ENCODE measurements at regions not wholly inside any gene's neighbourhood (a gene's known extent, or its start where the extent isn't known, plus 50 kb on each side); places are given as distances from the start of the nearest gene placed in this dataset.
"Not testable (repeated sequence)": the region's sequence is repeated elsewhere in the genome, so short reads cannot be mapped to it uniquely, and the experiment has no call there.

DNA sequence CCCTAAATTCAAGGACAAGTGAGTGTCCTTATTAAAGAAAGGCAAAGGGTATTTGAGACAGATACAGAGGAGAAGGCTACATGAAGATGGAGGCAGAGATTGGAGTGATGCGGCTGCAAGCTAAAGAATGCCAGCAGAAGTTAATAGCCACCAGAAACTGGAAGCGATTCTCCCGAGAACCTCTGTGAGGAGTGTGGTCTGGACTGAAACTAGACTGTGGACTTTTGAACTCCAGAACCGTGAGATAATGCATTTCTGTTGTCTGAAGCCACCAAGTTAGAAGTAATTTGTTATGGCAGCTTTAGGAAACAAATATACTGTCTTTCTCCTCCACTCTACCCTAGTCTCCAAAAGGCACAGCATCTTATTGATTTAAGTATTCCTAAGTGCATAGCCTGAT lies 80.3 kb upstream of the CREB5 start:
- H3K36me3 Mint-ChIP-seq (ENCODE audit: low read depth, unreplicated experiment), result no peaks in the 10 kb centered on the region
- no peak overlapping the region for H3K27ac Mint-ChIP-seq (ENCODE audit: unreplicated experiment)
- no peak for DNase-seq (ENCODE audit: low spot score)
- H3K27me3 Mint-ChIP-seq (ENCODE audit: unreplicated experiment), result no peaks in the 10 kb centered on the region
- H3K9me3 Mint-ChIP-seq (ENCODE audit: unreplicated experiment), result no peaks in the 10 kb centered on the region
- no peak overlapping the region for H3K4me3 Mint-ChIP-seq (ENCODE audit: unreplicated experiment)
- no peaks in the 10 kb centered on the region for H3K4me1 Mint-ChIP-seq (ENCODE audit: unreplicated experiment)
- TF ChIP-seq, protein P1, sequence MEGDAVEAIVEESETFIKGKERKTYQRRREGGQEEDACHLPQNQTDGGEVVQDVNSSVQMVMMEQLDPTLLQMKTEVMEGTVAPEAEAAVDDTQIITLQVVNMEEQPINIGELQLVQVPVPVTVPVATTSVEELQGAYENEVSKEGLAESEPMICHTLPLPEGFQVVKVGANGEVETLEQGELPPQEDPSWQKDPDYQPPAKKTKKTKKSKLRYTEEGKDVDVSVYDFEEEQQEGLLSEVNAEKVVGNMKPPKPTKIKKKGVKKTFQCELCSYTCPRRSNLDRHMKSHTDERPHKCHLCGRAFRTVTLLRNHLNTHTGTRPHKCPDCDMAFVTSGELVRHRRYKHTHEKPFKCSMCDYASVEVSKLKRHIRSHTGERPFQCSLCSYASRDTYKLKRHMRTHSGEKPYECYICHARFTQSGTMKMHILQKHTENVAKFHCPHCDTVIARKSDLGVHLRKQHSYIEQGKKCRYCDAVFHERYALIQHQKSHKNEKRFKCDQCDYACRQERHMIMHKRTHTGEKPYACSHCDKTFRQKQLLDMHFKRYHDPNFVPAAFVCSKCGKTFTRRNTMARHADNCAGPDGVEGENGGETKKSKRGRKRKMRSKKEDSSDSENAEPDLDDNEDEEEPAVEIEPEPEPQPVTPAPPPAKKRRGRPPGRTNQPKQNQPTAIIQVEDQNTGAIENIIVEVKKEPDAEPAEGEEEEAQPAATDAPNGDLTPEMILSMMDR (IDR thresholded peaks at IDR 0.05; ENCODE audit: unreplicated experiment), result no peak

DNA sequence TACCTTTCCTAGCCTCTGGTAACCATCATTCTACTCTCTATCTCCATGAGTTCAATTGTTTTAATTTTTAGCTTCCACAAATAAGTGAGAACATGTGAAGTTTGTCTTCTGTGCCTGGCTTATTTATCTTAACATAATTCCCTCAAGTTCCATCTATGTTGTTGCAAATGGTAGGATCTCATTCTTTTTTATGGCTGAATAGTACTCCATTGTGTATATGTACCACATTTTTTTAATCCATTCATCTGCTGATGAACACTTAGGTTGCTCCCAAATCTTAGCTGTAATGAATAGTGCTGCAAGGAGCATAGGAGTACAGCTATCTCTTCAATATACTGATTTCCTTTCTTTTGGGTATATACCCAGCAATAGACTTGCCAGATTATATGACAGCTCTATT lies 78.8 kb upstream of the CREB5 start:
- not testable (repeated sequence) for H3K36me3 Mint-ChIP-seq (ENCODE audit: low read depth, unreplicated experiment); H3K9me3 Mint-ChIP-seq (ENCODE audit: unreplicated experiment); H3K4me3 Mint-ChIP-seq (ENCODE audit: unreplicated experiment); H3K4me1 Mint-ChIP-seq (ENCODE audit: unreplicated experiment); H3K27ac Mint-ChIP-seq (ENCODE audit: unreplicated experiment); DNase-seq (ENCODE audit: low spot score); H3K27me3 Mint-ChIP-seq (ENCODE audit: unreplicated experiment)

DNA sequence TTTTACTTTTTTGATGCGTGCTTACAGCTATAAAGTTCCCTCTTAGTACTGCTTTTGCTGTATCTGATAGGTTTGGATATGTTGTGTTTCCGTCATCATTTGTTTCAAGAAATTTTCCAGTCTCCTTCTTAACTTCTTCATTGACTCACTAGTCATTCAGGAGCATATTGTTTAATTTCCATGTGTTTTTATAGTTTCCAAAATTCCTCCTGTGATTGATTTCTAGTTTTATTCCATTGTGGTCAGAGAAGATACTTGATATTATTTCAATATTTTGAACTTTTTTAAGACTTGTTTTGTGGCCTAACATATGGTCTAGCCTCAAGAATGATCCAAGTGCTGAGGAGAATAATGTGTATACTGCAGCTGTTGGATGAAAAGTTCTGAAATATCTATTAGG lies 75.5 kb upstream of the CREB5 start:
- Mint-ChIP-seq H3K27ac (ENCODE audit: unreplicated experiment) (no peak overlapping the region), H3K4me3 (ENCODE audit: unreplicated experiment) (no peak overlapping the region), H3K36me3 (ENCODE audit: low read depth, unreplicated experiment) (no peaks in the 10 kb centered on the region), H3K27me3 (ENCODE audit: unreplicated experiment) (peaks cover 2% of the 10 kb centered on the region), H3K4me1 (ENCODE audit: unreplicated experiment) (no peaks in the 10 kb centered on the region), H3K9me3 (ENCODE audit: unreplicated experiment) (no peaks in the 10 kb centered on the region)
- no peak for DNase-seq (ENCODE audit: low spot score)
- TF ChIP-seq, protein P1 (IDR thresholded peaks at IDR 0.05; ENCODE audit: unreplicated experiment), result no peak

DNA sequence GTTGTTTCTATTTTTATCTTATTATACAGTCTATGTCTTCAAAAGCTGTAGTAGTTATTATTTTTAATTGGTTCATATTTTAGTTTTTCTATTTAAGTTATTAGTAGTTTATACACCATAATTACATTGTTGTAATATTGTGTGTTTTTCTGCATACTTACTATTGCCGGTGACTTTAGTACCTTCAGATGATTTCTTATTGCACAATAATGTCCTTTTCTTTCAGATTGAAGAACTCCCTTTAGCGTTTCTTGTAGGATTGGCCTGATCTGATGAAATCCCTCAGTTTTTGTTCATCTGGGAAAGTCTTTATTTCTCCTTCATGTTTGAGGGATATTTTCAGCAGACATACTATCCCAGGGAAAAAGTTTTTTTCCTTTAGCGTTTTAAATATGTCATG lies 74.3 kb upstream of the CREB5 start:
- Mint-ChIP-seq H3K36me3 (ENCODE audit: low read depth, unreplicated experiment) (no peaks in the 10 kb centered on the region), H3K9me3 (ENCODE audit: unreplicated experiment) (no peaks in the 10 kb centered on the region), H3K4me3 (ENCODE audit: unreplicated experiment) (no peak overlapping the region), H3K27ac (ENCODE audit: unreplicated experiment) (no peak overlapping the region), H3K4me1 (ENCODE audit: unreplicated experiment) (no peaks in the 10 kb centered on the region), H3K27me3 (ENCODE audit: unreplicated experiment) (peaks cover 2% of the 10 kb centered on the region)
- no peak for DNase-seq (ENCODE audit: low spot score)
- TF ChIP-seq, protein P1 (IDR thresholded peaks at IDR 0.05; ENCODE audit: unreplicated experiment), result no peak

DNA sequence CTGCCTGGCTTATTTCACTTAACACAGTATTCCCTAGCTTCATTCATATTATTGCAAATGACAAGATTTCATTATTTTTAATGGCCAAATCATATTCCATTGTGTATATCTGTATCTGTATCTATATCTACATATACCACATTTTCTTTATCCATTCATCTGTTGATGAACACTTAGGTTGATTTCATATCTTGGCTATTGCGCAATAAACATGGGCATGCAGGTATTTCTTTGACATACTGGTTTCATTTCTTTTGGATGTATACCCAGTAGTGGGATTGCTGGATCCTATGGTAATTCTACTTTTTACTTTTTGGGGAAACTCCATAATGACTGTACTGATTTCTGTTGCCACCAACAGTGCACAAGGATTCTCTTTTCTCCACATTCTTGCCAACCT lies 68.9 kb upstream of the CREB5 start:
- Mint-ChIP-seq H3K36me3 (ENCODE audit: low read depth, unreplicated experiment) (no peaks in the 10 kb centered on the region), H3K4me3 (ENCODE audit: unreplicated experiment) (no peak overlapping the region), H3K27me3 (ENCODE audit: unreplicated experiment) (peaks cover 2% of the 10 kb centered on the region), H3K4me1 (ENCODE audit: unreplicated experiment) (no peaks in the 10 kb centered on the region), H3K9me3 (ENCODE audit: unreplicated experiment) (no peaks in the 10 kb centered on the region), H3K27ac (ENCODE audit: unreplicated experiment) (no peak overlapping the region)
- TF ChIP-seq, protein P1 (IDR thresholded peaks at IDR 0.05; ENCODE audit: unreplicated experiment), result no peak
- DNase-seq (ENCODE audit: low spot score), result no peak

DNA sequence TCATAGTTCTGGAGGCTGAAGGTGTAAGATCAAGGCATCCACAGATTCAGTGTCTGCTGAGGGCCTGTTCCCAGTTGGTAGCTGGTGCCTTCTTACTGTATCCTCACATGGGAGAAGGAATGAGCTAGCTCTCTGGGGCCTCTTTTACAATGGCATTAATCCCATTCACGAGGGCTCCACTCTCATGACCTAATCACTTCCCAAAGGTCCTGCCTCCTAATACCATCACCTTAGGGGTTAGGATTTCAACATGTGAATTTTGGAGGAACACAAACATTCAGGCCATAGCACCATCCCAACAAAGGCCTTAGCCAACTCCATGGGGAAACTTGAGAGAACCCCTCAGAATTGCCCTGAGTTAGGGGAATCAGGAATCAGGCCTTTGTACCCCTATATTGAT lies 66.1 kb upstream of the CREB5 start:
- DNase-seq (ENCODE audit: low spot score), result no peak
- Mint-ChIP-seq H3K4me1 (ENCODE audit: unreplicated experiment) (no peaks in the 10 kb centered on the region), H3K27ac (ENCODE audit: unreplicated experiment) (no peak overlapping the region), H3K4me3 (ENCODE audit: unreplicated experiment) (no peak overlapping the region), H3K36me3 (ENCODE audit: low read depth, unreplicated experiment) (no peaks in the 10 kb centered on the region), H3K27me3 (ENCODE audit: unreplicated experiment) (no peaks in the 10 kb centered on the region), H3K9me3 (ENCODE audit: unreplicated experiment) (no peaks in the 10 kb centered on the region)
- TF ChIP-seq, protein P1 (IDR thresholded peaks at IDR 0.05; ENCODE audit: unreplicated experiment), result no peak

All from endothelial cell (in vitro differentiated cells).